CD4-positive, alpha-beta memory T cell (primary cell): ENCODE measurements at regions not wholly inside any gene's neighbourhood (a gene's known extent, or its start where the extent isn't known, plus 50 kb on each side); places are given as distances from the start of the nearest gene placed in this dataset.
A peak's percentile ranks its signal among the peaks of the same experiment; 100 is the strongest.

Experiments used
- CTCF ChIA-PET: fragments of 350-600 bp; sonication (Branson Sonifier 250); formaldehyde crosslinking; loops from one replicate; lab custom pipeline; 2021; ENCODE audit warnings: inconsistent platforms; ENCODE audit not compliant: partially characterized antibody; lab: Charles Lee
- POLR2A ChIA-PET: fragments of 350-600 bp; sonication (Branson Sonifier 250); formaldehyde crosslinking; loops from one replicate; lab custom pipeline; 2021; ENCODE audit not compliant: partially characterized antibody; lab: Charles Lee
- DNase-seq, 5 donors: peaks; one replicate each; pipeline versions ENCODE4 v3.0.0 to v3.0.0-alpha.2; 2020 to 2022; ENCODE audit warnings: mixed read lengths in 1 of 5
- H3K27ac ChIP-seq: one replicate; pipeline ENCODE4 v1.7.0; 2013; ENCODE audit warnings: low read depth, low read length
- H3K27me3 ChIP-seq: 2 replicates; pipeline ENCODE4 v1.7.0; 2013; ENCODE audit warnings: mild to moderate bottlenecking, low read length, moderate library complexity; ENCODE audit not compliant: insufficient read depth
- H3K36me3 ChIP-seq: 2 replicates; pipeline ENCODE4 v1.7.0; 2013; ENCODE audit warnings: mild to moderate bottlenecking, low read length, moderate library complexity; ENCODE audit not compliant: insufficient read depth
- H3K4me1 ChIP-seq: 2 replicates; pipeline ENCODE4 v1.7.0; 2013; ENCODE audit warnings: mild to moderate bottlenecking, low read length, moderate library complexity; ENCODE audit not compliant: insufficient read depth
- H3K4me3 ChIP-seq, 2 donors: one replicate each; pipeline ENCODE4 v1.7.0; 2013; ENCODE audit warnings: low read length in 2 of 2, mild to moderate bottlenecking in 1 of 2
- H3K9me3 ChIP-seq, 2 donors: one replicate each; pipeline ENCODE4 v1.7.0; 2013; ENCODE audit warnings: low read length in 2 of 2, control low read depth in 1 of 2; ENCODE audit not compliant: control insufficient read depth in 1 of 2
- H3K27ac Mint-ChIP-seq, 7 donors: one replicate each; pipeline ENCODE4 v1.8.0; 2020 to 2021; ENCODE audit warnings: mixed read lengths in 7 of 7, mild to moderate bottlenecking in 6 of 7, inconsistent platforms in 3 of 7, moderate library complexity in 3 of 7
- H3K27me3 Mint-ChIP-seq, 2 donors: one replicate each; pipeline ENCODE4 v1.8.0; 2020 to 2021; ENCODE audit warnings: mixed read lengths in 2 of 2
- H3K36me3 Mint-ChIP-seq, 2 donors: one replicate each; pipeline ENCODE4 v1.8.0; 2020 to 2021; ENCODE audit warnings: mixed read lengths in 2 of 2, inconsistent platforms in 1 of 2, mild to moderate bottlenecking in 1 of 2
- H3K4me1 Mint-ChIP-seq, 4 donors: one replicate each; pipeline ENCODE4 v1.8.0; 2020 to 2021; ENCODE audit warnings: mixed read lengths in 4 of 4, mild to moderate bottlenecking in 1 of 4
- H3K4me3 Mint-ChIP-seq, 8 donors: one replicate each; pipeline ENCODE4 v1.8.0; 2020 to 2021; ENCODE audit warnings: mixed read lengths in 8 of 8, mild to moderate bottlenecking in 7 of 8, moderate library complexity in 6 of 8, inconsistent platforms in 3 of 8
- H3K9me3 Mint-ChIP-seq, 8 donors: one replicate each; pipeline ENCODE4 v1.8.0; 2020 to 2021; ENCODE audit warnings: mixed read lengths in 8 of 8, mild to moderate bottlenecking in 5 of 8, inconsistent platforms in 3 of 8, moderate library complexity in 1 of 8
- intact Hi-C: fragments of 100-400 bp; cut with micrococcal nuclease; formaldehyde crosslinking; loops from one replicate; pipeline ENCODE4 v1.15.1; 2023

GRCh38 chr1:234727018-234727940 is 117.3 kb upstream of the IRF2BP2 start:
- CTCF ChIA-PET, result no interaction called here

DNA sequence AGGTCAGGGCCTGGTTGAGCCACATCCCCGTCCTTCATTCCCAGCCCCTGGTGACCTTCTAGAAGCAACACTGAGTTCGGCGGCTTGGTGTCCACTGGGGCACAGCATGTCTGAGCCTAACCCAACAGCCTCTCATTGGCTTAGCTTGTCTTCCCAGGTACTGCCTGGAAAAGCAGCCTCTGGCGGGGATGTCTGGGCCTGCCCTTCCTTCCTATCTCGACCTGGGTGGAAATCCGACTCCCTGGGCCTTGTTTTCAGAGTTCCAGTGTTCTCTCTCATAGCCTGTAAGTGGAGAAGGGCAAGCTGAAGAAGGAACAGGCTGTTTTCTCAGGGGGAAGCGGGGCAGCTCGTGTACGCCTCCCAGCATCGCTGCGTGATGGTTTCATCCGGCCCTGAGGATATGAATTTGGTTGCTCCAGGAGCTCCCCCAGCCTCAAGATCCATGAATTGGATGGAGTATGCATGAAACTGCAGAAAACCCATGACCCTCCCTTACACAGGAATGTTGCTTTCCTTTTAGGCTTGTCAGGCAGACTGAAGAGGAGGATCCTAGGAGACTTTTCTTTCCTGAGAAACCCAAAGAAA is 116.5 kb upstream of the IRF2BP2 start:
- peaks cover 53 to 98% (median 79%) of the 10 kb centered on the region in 4 donors for H3K4me1 Mint-ChIP-seq
- Histone ChIP-seq H3K9me3 (no peaks in the 10 kb centered on the region), H3K36me3 (no peaks in the 10 kb centered on the region), H3K4me1 (peaks cover 98% of the 10 kb centered on the region), H3K27me3 (no peaks in the 10 kb centered on the region), H3K27ac (peak overlapping the region; percentile 96), H3K4me3 (no peak overlapping the region)
- peaks cover 0 to 9% of the 10 kb centered on the region in 2 donors for H3K36me3 Mint-ChIP-seq
- peak overlapping the region in 2 of 8 donors; percentile 13 to 48 for H3K4me3 Mint-ChIP-seq
- DNase-seq, result no peak
- ChIA-PET CTCF (interaction anchor here (3.0 to 3.3 kb wide), 2 partner anchors 114 to 122 kb away, joined by 18 to 39 read pairs; partner anchors contain the start of gene IRF2BP2), POLR2A (interaction anchor here (0.7 to 8.2 kb wide), 7 partner anchors 9 to 285 kb away, joined by 3 to 272 read pairs (median 40); partner anchors contain the start of gene IRF2BP2)
- peak overlapping the region; percentile 95 to 100 (median 98) for H3K27ac Mint-ChIP-seq
- peaks cover 0 to 5% (median 0%) of the 10 kb centered on the region in 8 donors for H3K9me3 Mint-ChIP-seq
- peaks cover 0 to 3% of the 10 kb centered on the region in 2 donors for H3K27me3 Mint-ChIP-seq
- intact Hi-C loops, result no loop called here

More at GRCh38 chr1:234727018-234727940, 117.3 kb upstream of the IRF2BP2 start:
- H3K27me3 ChIP-seq, result no peaks in the 10 kb centered on the region
- H3K36me3 ChIP-seq, result no peaks in the 10 kb centered on the region
- peak overlapping the region; percentile 96 for H3K27ac ChIP-seq
- peaks cover 0 to 9% of the 10 kb centered on the region in 2 donors for H3K36me3 Mint-ChIP-seq
- peak overlapping the region; percentile 3 to 100 (median 98) for H3K27ac Mint-ChIP-seq
- H3K4me3 Mint-ChIP-seq, result peak overlapping the region in 2 of 8 donors; percentile 48 to 67
- intact Hi-C loops, result no loop called here
- H3K4me1 Mint-ChIP-seq, result peaks cover 54 to 98% (median 81%) of the 10 kb centered on the region in 4 donors
- H3K27me3 Mint-ChIP-seq, result peaks cover 0 to 3% of the 10 kb centered on the region in 2 donors
- no peak for DNase-seq
- H3K4me3 ChIP-seq, result no peak overlapping the region
- POLR2A ChIA-PET, result interaction anchor here (0.7 to 8.2 kb wide), 3 partner anchors 45 to 125 kb away, joined by 3 to 272 read pairs (median 146); partner anchors contain the start of gene IRF2BP2
- peaks cover 98% of the 10 kb centered on the region for H3K4me1 ChIP-seq
- H3K9me3 ChIP-seq, result no peaks in the 10 kb centered on the region
- H3K9me3 Mint-ChIP-seq, result peaks cover 0 to 5% (median 0%) of the 10 kb centered on the region in 8 donors

DNA sequence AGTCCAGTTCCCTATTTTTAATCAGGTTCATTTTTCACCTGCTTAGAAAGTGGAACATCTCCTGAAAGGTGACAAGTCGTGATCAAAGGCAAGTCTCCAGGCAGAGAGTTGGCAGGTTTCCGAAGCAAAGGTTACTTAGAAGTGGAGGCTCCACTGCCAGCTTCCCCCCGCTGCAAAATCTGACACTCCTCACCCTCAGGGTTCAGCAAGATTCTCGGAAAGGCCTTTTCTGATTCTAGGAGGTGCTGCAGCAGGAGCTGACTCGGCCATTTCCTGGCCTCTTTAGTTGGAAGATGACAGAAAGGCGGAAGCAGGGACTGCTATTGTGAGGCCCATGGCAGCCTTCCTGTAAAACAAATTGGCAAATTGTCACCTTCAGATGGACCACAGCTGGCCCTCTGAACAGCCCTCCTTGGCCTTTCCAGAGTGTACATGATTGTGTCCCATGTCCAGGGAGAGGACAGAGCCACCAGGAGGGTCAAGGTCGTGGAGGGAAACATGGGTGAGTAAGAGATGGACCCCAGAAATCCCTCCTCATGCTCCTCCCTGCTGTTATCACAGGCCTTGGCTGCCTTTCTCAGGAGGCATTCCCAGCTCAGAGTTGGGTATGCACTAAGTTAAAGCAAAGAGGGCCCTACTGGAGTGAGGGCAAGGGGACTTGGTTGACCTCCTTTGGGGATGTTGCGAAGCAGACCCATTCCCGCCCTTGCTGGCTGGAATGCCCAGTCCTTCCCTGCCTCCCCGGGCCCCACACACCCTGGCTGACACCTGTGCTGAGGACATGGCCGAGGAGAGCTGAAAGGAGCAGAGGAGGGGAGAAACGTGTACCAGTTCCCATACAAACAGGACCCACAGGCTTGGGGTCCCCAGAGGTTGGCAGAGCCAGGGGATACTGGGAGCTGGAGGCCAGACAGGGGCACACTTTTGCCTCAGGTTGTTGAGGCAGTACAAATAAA is 115.5 kb upstream of the IRF2BP2 start:
- DNase-seq, result peak; percentile 56 to 74 (median 59)
- Histone ChIP-seq H3K4me3 (peak overlapping the region; percentile 13 to 41), H3K27ac (peak overlapping the region; percentile 96), H3K27me3 (no peaks in the 10 kb centered on the region), H3K9me3 (no peaks in the 10 kb centered on the region), H3K4me1 (peaks cover 89% of the 10 kb centered on the region), H3K36me3 (no peaks in the 10 kb centered on the region)
- intact Hi-C loops, result loop anchor here (2.0 kb wide), 3 partner anchors 119 to 357 kb away; no protein-coding TSS in a partner anchor
- peak overlapping the region; percentile 70 to 89 (median 82) for H3K4me3 Mint-ChIP-seq
- H3K36me3 Mint-ChIP-seq, result peaks cover 0 to 9% of the 10 kb centered on the region in 2 donors
- H3K27me3 Mint-ChIP-seq, result peaks cover 0 to 3% of the 10 kb centered on the region in 2 donors
- POLR2A ChIA-PET, result interaction anchor here (0.7 to 8.2 kb wide), 20 partner anchors 8 to 435 kb away, joined by 3 to 272 read pairs (median 6); partner anchors contain the start of genes IRF2BP2 and RBM34
- H3K4me1 Mint-ChIP-seq, result peaks cover 45 to 98% (median 75%) of the 10 kb centered on the region in 4 donors
- peaks cover 0 to 5% (median 0%) of the 10 kb centered on the region in 8 donors for H3K9me3 Mint-ChIP-seq
- peak overlapping the region; percentile 95 to 100 (median 98) for H3K27ac Mint-ChIP-seq
- CTCF ChIA-PET, result interaction anchor here (1.1 to 3.3 kb wide), 5 partner anchors 21 to 127 kb away, joined by 3 to 39 read pairs (median 4); partner anchors contain the start of gene IRF2BP2

DNA sequence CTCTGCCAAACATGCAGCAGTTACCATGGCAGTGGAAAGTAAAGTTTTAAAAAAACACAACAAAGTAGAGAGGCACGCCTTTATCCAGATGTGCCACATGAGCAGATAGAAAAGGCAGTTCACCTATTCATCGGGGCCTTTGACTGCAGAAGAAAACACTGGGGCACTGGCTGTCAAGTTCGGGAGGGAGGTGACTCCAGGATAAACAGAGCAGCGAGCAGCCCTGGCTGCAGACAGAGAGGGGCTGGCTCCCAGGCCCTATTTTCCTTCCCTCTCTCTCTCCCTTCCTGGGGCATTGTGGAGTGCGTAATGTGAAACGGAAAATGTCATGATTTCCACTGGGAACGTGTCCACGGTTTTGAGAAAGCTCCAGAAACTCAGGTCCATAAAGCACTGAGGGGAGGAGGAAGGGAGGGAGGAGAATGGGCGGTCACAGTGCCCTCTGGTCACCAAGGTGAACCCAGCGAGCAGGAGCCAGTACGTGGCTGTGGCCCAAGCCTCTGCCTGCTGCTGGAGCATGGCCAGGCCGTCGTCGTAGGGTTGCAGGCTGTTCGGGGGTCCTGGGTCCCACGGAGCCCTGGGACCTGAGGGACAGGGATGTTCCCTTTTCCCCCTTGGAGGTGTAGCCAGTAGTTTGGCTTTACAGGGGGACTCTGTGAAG is 114.7 kb upstream of the IRF2BP2 start:
- no peaks in the 10 kb centered on the region for H3K9me3 ChIP-seq
- peaks cover 0 to 5% (median 0%) of the 10 kb centered on the region in 8 donors for H3K9me3 Mint-ChIP-seq
- peak overlapping the region; percentile 13 to 41 for H3K4me3 ChIP-seq
- H3K4me1 Mint-ChIP-seq, result peaks cover 41 to 94% (median 70%) of the 10 kb centered on the region in 4 donors
- peak in 1 of 5 donors; percentile 52 for DNase-seq
- peaks cover 81% of the 10 kb centered on the region for H3K4me1 ChIP-seq
- H3K36me3 Mint-ChIP-seq, result peaks cover 0 to 9% of the 10 kb centered on the region in 2 donors
- CTCF ChIA-PET, result interaction anchor here (0.9 to 3.3 kb wide), 14 partner anchors 20 to 359 kb away, joined by 3 to 39 read pairs (median 4); partner anchors contain the start of gene IRF2BP2
- peak overlapping the region; percentile 96 for H3K27ac ChIP-seq
- peak overlapping the region; percentile 70 to 89 (median 82) for H3K4me3 Mint-ChIP-seq
- intact Hi-C loops, result loop anchor here (1.0 to 2.0 kb wide), 6 partner anchors 48 to 358 kb away; no protein-coding TSS in a partner anchor
- POLR2A ChIA-PET, result interaction anchor here (0.6 to 8.2 kb wide), 43 partner anchors 8 to 780 kb away, joined by 3 to 272 read pairs (median 4); partner anchors contain the start of genes B3GALNT2, IRF2BP2, RBM34 and TOMM20
- H3K27me3 ChIP-seq, result no peaks in the 10 kb centered on the region
- H3K27me3 Mint-ChIP-seq, result peaks cover 0 to 3% of the 10 kb centered on the region in 2 donors
- H3K36me3 ChIP-seq, result no peaks in the 10 kb centered on the region
- H3K27ac Mint-ChIP-seq, result peak overlapping the region; percentile 95 to 100 (median 98)

GRCh38 chr1:234722904-234723720 is 113.1 kb upstream of the IRF2BP2 start:
- H3K36me3 Mint-ChIP-seq, result peaks cover 0 to 9% of the 10 kb centered on the region in 2 donors
- H3K4me3 Mint-ChIP-seq, result peak overlapping the region; percentile 70 to 89 (median 82)
- peak overlapping the region; percentile 96 for H3K27ac ChIP-seq
- peak overlapping the region; percentile 0 to 41 for H3K4me3 ChIP-seq
- H3K4me1 Mint-ChIP-seq, result peaks cover 45 to 85% (median 65%) of the 10 kb centered on the region in 4 donors
- ChIA-PET CTCF (interaction anchor here (0.7 to 3.3 kb wide), 12 partner anchors 10 to 436 kb away, joined by 3 to 39 read pairs (median 3); partner anchors contain the start of gene IRF2BP2), POLR2A (interaction anchor here (0.7 to 8.2 kb wide), 28 partner anchors 10 to 352 kb away, joined by 3 to 272 read pairs (median 6); partner anchors contain the start of gene IRF2BP2)
- intact Hi-C loops, result no loop called here
- H3K9me3 Mint-ChIP-seq, result peaks cover 0 to 5% (median 0%) of the 10 kb centered on the region in 8 donors
- peak overlapping the region; percentile 95 to 100 (median 98) for H3K27ac Mint-ChIP-seq
- H3K36me3 ChIP-seq, result no peaks in the 10 kb centered on the region
- H3K27me3 ChIP-seq, result no peaks in the 10 kb centered on the region
- DNase-seq, result peak in 1 of 5 donors; percentile 82
- H3K9me3 ChIP-seq, result no peaks in the 10 kb centered on the region
- peaks cover 0 to 3% of the 10 kb centered on the region in 2 donors for H3K27me3 Mint-ChIP-seq
- H3K4me1 ChIP-seq, result peaks cover 66% of the 10 kb centered on the region
